GM12878 (cell line): ENCODE measurements at regions not wholly inside any gene's neighbourhood (a gene's known extent, or its start where the extent isn't known, plus 50 kb on each side); places are given as distances from the start of the nearest gene placed in this dataset.

Source experiments
- ATAC-seq: fragments of 200-7000 bp; cut with Tn5 transposase; 3 replicates; pipeline ENCODE4 v1.9.1; 2020; ENCODE audit warnings: mild to moderate bottlenecking, moderate library complexity
- BruUV-seq: library from RNA; stranded (reverse); fragments of 400-500 nt; replicated peaks from 2 replicates; lab custom pipeline; 2021; lab: Mats Ljungman, UMichigan
- CTCF ChIA-PET: fragments of 300-600 bp; sonication (Branson Sonifier 250); formaldehyde crosslinking; extraction: SDS; loops from one replicate; lab custom pipeline; 2021; ENCODE audit warnings: inconsistent platforms; lab: Yijun Ruan, JAX
- POLR2A ChIA-PET: fragments of 350-600 bp; formaldehyde crosslinking; extraction: SDS; loops from one replicate; lab custom pipeline; 2021; ENCODE audit warnings: inconsistent platforms; lab: Charles Lee
- RAD21 ChIA-PET: fragments of 300-600 bp; sonication (Branson Sonifier 250); formaldehyde crosslinking; loops from one replicate; lab custom pipeline; 2023; ENCODE audit warnings: antibody characterized with exemption; ENCODE audit not compliant: unreplicated experiment; lab: Charles Lee
- SMC1A ChIA-PET: fragments of 300-600 bp; sonication (Branson Sonifier 250); formaldehyde crosslinking; loops from one replicate; lab custom pipeline; 2023; ENCODE audit not compliant: unreplicated experiment, uncharacterized antibody; lab: Charles Lee
- DNase-seq: peaks from one replicate; pipeline ENCODE4 v3.0.0-alpha.2; 2011; ENCODE audit warnings: low read depth, low spot score
- FAIRE-seq: peaks from 3 replicates; lab custom pipeline; 2011; peaks lifted over from hg19 to GRCh38; lab: Jason Lieb, UNC
- H2AFZ ChIP-seq: 2 replicates; pipeline ENCODE4 v1.6.0; 2011; ENCODE audit warnings: low read depth, low read length, control low read depth; ENCODE audit not compliant: control insufficient read depth
- H3K27ac ChIP-seq: 2 replicates; pipeline ENCODE4 v1.5.1; 2011; ENCODE audit warnings: control low read depth; ENCODE audit not compliant: control insufficient read depth, insufficient read depth
- H3K27me3 ChIP-seq, 2 experiments: replicated peaks in 1 of 2; 2 replicates each; pipeline versions ENCODE4 v1.6.0 to v1.6.1; 2011; ENCODE audit warnings: low read length in 1 of 2; ENCODE audit not compliant: control insufficient read depth in 2 of 2, insufficient read depth in 2 of 2
- H3K36me3 ChIP-seq, 2 experiments: 2 replicates each; pipeline ENCODE4 v1.5.1; 2011; ENCODE audit warnings: low read length in 1 of 2; ENCODE audit not compliant: control insufficient read depth in 2 of 2, insufficient read depth in 2 of 2
- H3K4me1 ChIP-seq: 2 replicates; pipeline ENCODE4 v1.6.1; 2011; ENCODE audit warnings: mild to moderate bottlenecking, low read length, moderate library complexity, mixed read lengths; ENCODE audit not compliant: control insufficient read depth, insufficient read depth
- H3K4me2 ChIP-seq: 2 replicates; pipeline ENCODE4 v1.6.0; 2011; ENCODE audit warnings: control low read depth; ENCODE audit not compliant: control insufficient read depth, insufficient read depth
- H3K4me3 ChIP-seq: fragments of 200-600 bp; sonication (generic); 2 replicates; pipeline ENCODE4 v1.5.1; 2016
- H3K79me2 ChIP-seq: 2 replicates; pipeline ENCODE4 v1.6.0; 2011; ENCODE audit warnings: low read length; ENCODE audit not compliant: control insufficient read depth, insufficient read depth
- H3K9ac ChIP-seq: 2 replicates; pipeline ENCODE4 v1.8.0; 2011; ENCODE audit warnings: low read length, control low read depth, mixed read lengths; ENCODE audit not compliant: control insufficient read depth, insufficient read depth
- H3K9me3 ChIP-seq: replicated peaks from 3 replicates; pipeline ENCODE4 v1.5.1; 2011; ENCODE audit warnings: mild to moderate bottlenecking, low read length; ENCODE audit not compliant: control insufficient read depth, insufficient read depth
- H4K20me1 ChIP-seq: 2 replicates; pipeline ENCODE4 v1.6.0; 2011; ENCODE audit not compliant: control insufficient read depth, insufficient read depth
- KAT2A ChIP-seq: conservative IDR thresholded peaks from 2 replicates; pipeline ENCODE4 v1.6.1; 2011; ENCODE audit warnings: low read depth, low read length; ENCODE audit not compliant: control insufficient read depth
- MAX ChIP-seq: IDR thresholded peaks from 2 replicates; pipeline ENCODE4 v1.6.1; 2012; ENCODE audit warnings: low read depth, low read length, improper control_type of control experiment
- SP1 ChIP-seq: IDR thresholded peaks from one replicate; pipeline ENCODE4 v1.6.1; 2011; ENCODE audit warnings: low read depth, low read length
- TCF7 ChIP-seq: IDR thresholded peaks from 2 replicates; pipeline ENCODE4 v1.6.1; 2014; ENCODE audit warnings: antibody characterized with exemption, borderline replicate concordance
- WGBS: methylation state at CpG from one replicate; pipeline ENCODE4 v1.1.6; 2016; ENCODE audit warnings: low lambda C conversion rate; ENCODE audit not compliant: insufficient replicate concordance, insufficient coverage; ENCODE audit errors: missing lambda C conversion rate; 5-methylcytosine and 5-hydroxymethylcytosine counted together
- in situ Hi-C: fragments of 300-500 bp; cut with MboI; formaldehyde crosslinking; loops from 9 replicates; pipeline ENCODE4 v1.14.3; 2018; ENCODE audit warnings: mixed read lengths
- intact Hi-C: fragments of 100-400 bp; cut with micrococcal nuclease; formaldehyde crosslinking; loops from one replicate; pipeline ENCODE4 v1.14.2; 2022; ENCODE audit not compliant: unreplicated experiment
- TF ChIP-seq, protein P1 (sequence below): fragments of 450-650 bp; IDR thresholded peaks from 2 replicates; pipeline ENCODE4 v1.6.1; 2017; ENCODE audit warnings: mild to moderate bottlenecking
- TF ChIP-seq, protein P2 (sequence below): IDR thresholded peaks from 2 replicates; pipeline ENCODE4 v1.6.1; 2012; ENCODE audit warnings: improper control_type of control experiment, low read depth, low read length; ENCODE audit not compliant: insufficient replicate concordance

DNA sequence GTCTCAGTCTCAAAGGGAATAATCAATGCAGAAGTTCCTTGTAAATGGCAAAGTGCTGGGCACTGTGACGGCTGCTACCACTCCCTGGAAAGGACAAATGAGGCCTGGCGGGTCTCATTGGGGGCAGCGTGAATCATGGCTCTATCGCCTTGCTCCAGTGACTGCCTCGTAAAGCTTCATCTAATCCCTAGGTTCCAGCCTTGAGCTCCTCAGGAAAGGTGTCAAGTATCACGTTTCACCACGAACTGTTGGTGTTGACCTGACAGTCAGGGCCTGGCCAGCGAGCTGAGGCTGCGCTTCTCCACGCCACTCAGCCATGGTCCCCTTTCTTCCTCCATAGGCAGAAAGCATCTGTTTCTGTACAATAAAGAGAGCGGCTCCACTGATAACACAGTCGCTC, 126.7 kb upstream of the ZNF32 start:
- CTCF ChIA-PET: interaction anchor here (1.2 to 1.8 kb wide), 2 partner anchors 10 to 254 kb away, joined by 4 read pairs; no protein-coding TSS in a partner anchor
- POLR2A ChIA-PET: no interaction called here
- Histone ChIP-seq H3K4me3 (no peak overlapping the region), H3K4me2 (no peak overlapping the region), H3K9ac (no peak overlapping the region), H3K4me1 (no peaks in the 10 kb centered on the region), H3K27ac (no peak overlapping the region), H3K27me3 (no peaks in the 10 kb centered on the region), H2AFZ (no peak overlapping the region), H3K79me2 (no peaks in the 10 kb centered on the region), H3K9me3 (no peaks in the 10 kb centered on the region), H3K36me3 (no peaks in the 10 kb centered on the region), H4K20me1 (no peaks in the 10 kb centered on the region)
- SMC1A ChIA-PET: interaction anchor here (1.0 kb wide), 1 partner anchor 13 kb away, joined by 3 read pairs; no protein-coding TSS in a partner anchor
- ATAC-seq: no peak
- intact Hi-C loops (no loop called here), in situ Hi-C loops (no loop called here)
- RAD21 ChIA-PET: no interaction called here
- TF ChIP-seq, protein P1, sequence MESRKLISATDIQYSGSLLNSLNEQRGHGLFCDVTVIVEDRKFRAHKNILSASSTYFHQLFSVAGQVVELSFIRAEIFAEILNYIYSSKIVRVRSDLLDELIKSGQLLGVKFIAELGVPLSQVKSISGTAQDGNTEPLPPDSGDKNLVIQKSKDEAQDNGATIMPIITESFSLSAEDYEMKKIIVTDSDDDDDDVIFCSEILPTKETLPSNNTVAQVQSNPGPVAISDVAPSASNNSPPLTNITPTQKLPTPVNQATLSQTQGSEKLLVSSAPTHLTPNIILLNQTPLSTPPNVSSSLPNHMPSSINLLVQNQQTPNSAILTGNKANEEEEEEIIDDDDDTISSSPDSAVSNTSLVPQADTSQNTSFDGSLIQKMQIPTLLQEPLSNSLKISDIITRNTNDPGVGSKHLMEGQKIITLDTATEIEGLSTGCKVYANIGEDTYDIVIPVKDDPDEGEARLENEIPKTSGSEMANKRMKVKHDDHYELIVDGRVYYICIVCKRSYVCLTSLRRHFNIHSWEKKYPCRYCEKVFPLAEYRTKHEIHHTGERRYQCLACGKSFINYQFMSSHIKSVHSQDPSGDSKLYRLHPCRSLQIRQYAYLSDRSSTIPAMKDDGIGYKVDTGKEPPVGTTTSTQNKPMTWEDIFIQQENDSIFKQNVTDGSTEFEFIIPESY: no peak
- TF ChIP-seq, protein P2, sequence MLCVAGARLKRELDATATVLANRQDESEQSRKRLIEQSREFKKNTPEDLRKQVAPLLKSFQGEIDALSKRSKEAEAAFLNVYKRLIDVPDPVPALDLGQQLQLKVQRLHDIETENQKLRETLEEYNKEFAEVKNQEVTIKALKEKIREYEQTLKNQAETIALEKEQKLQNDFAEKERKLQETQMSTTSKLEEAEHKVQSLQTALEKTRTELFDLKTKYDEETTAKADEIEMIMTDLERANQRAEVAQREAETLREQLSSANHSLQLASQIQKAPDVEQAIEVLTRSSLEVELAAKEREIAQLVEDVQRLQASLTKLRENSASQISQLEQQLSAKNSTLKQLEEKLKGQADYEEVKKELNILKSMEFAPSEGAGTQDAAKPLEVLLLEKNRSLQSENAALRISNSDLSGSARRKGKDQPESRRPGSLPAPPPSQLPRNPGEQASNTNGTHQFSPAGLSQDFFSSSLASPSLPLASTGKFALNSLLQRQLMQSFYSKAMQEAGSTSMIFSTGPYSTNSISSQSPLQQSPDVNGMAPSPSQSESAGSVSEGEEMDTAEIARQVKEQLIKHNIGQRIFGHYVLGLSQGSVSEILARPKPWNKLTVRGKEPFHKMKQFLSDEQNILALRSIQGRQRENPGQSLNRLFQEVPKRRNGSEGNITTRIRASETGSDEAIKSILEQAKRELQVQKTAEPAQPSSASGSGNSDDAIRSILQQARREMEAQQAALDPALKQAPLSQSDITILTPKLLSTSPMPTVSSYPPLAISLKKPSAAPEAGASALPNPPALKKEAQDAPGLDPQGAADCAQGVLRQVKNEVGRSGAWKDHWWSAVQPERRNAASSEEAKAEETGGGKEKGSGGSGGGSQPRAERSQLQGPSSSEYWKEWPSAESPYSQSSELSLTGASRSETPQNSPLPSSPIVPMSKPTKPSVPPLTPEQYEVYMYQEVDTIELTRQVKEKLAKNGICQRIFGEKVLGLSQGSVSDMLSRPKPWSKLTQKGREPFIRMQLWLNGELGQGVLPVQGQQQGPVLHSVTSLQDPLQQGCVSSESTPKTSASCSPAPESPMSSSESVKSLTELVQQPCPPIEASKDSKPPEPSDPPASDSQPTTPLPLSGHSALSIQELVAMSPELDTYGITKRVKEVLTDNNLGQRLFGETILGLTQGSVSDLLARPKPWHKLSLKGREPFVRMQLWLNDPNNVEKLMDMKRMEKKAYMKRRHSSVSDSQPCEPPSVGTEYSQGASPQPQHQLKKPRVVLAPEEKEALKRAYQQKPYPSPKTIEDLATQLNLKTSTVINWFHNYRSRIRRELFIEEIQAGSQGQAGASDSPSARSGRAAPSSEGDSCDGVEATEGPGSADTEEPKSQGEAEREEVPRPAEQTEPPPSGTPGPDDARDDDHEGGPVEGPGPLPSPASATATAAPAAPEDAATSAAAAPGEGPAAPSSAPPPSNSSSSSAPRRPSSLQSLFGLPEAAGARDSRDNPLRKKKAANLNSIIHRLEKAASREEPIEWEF: no peak
- TF ChIP-seq SP1: no peak
- TF ChIP-seq KAT2A: no peak
- no peak for TF ChIP-seq MAX
- TF ChIP-seq TCF7: no peak
- no peak for FAIRE-seq
- WGBS: 50% methylated on average over 12 of the region's 12 CpGs
- BruUV-seq: no TSS peak
- no peak for DNase-seq
